RPMI7951 (cell line): ENCODE measurements at regions not wholly inside any gene's neighbourhood (a gene's known extent, or its start where the extent isn't known, plus 50 kb on each side); places are given as distances from the start of the nearest gene placed in this dataset.
A peak's percentile ranks its signal among the peaks of the same experiment; 100 is the strongest.

ENCODE experiments used
- DNase-seq: peaks from one replicate; pipeline ENCODE4 v3.0.0-alpha.2; 2012; ENCODE audit warnings: low read depth

DNA sequence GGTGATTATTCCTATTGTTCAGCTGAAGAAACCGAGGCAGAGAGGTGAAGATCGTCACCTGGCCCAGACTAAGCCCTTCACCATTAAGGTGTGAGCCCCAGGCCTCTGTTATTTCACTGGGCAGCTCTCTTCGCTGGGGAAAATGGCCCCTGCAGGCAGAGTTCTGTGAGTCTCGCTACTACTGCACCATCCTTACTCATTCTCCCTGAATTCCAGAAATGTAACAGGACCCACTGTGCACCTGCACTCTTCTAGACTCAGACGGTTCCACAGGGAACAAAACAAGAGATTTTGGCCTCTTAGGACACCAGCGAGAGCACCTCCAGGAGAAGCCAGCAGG lies 147.7 kb upstream of the GLI2 start:
- DNase-seq, result no peak

DNA sequence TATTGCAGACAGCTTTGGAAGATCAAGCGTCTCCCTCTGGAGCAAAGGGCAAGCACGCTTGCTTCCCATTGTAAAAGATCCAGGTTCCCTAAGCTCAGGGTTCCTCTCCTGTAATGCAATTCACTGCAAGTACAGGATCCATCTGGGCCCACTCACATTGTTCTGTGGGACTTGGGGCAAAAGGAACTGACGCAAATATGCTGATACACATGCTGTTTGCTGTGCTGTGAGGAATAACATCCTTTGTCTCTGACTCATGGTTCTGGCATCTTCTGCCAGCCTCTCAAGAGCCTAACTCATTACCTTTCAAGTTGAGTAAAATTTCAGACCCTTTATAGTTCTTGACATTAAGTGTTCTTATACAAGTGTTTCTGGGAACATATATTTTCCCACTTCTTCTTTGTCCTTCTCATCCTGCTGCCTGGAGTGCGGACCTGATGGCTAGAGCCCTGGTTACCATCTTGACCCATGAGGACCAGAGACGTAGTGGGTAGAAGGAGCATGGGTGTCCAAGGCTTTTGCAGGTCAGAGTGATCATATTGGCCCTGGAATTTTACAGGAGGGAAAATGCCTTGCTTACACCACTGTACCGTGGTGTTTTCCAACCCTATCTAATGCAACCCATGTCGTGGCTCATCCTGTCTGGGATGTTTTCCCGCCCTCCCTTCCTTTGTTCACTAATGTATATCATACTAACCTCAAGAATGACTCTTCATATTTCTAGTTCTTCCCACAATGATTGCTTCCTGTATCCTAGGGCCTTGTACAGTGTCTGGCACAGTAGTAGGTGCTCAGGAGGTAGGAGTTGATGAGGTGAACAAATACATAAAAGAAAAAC lies 145.7 kb upstream of the GLI2 start:
- peak; percentile 90 for DNase-seq

DNA sequence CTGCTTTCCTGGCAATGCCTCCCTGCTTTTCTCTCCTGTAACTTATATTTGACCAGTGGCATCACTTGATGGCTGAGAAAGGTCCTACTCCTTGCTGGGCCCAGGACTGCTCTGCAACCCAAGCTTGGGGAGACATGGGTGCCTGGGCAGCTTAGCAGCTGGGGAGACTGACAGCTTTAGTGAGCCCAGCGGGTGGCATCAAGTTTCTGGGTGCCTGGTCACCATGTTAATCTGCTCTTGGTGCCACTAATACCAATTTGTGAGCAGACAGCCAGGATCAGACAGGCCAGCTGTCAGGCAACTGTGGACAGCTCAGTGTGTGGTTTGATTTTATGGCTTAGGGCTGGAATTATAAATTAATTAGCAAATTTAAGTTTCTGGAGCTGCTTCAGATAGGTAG lies 144.8 kb upstream of the GLI2 start:
- DNase-seq, result no peak

DNA sequence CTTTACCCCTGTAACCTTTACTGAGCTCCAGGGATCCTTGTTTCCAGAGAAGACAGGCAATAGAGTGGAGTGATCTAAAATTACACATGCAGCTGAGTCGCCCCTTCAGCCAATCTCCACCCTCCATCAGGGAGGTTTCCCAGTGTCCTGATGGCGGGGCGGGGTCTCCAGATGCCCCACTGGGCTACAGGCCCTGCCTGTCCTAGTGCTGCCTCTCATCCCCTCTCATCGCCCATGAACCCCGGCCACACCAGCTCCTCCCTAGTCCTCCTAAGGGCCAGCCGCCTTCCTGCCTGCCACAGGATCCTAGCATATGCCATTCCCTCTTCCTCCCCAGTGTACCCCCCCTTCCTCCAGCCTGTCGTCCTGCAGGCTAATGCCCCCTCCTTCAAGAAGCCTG lies 144.1 kb upstream of the GLI2 start:
- DNase-seq, result no peak

DNA sequence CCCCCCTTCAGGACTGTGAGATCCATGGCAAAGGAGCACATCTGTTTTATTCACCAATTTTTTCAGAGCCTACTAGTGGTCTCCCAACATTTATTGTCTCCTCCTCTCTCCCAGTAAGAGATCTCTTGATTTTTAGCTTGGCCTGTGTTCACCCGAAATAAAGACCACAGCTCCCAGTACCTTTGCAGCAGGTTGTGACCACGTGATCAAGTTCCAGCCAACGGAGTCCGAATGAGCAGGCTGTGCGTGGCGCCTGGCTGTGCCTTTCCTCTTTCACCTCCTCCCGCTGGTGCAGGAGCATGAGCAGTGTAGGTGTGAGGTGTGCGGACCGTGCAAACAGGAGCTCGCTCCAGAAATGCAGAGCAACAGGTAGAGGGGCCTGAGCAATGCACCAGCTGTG lies 143.6 kb upstream of the GLI2 start:
- no peak for DNase-seq

DNA sequence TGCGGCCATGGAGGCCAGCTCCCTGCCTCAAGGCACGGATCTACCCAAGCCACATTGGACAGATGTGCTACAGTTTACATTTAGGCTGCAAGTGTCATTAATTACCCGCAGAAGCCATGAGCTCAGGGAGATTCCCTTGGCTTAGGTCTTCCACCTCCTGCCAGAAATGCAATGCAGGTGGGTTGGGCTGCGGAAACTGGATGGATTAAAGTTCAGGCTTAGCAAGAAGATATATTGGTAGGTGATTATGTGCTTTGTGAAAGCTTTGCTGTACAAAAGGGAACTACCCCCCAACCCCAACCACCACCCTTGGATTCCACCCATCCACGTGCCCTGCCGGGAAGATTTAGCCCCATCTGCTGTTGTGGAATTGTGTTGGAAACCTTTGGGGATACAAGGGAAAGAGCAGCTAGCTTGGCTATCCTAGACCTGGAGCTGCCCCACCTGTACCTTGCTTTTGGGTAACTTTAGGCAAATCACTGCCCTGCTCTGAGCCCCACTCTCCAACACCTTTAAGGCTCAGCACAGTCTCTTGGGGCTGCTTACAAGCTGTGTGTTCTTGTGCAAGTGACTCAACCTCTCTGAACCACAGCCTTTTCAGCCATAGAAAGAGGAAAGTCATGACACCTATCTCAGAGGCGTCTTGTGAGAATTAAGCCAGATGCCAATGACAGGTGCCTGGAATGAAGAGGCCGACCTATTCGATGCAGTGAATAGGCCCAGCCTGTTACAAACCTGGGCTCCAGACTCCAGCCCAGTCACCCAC lies 141.6 kb upstream of the GLI2 start:
- DNase-seq, result no peak

DNA sequence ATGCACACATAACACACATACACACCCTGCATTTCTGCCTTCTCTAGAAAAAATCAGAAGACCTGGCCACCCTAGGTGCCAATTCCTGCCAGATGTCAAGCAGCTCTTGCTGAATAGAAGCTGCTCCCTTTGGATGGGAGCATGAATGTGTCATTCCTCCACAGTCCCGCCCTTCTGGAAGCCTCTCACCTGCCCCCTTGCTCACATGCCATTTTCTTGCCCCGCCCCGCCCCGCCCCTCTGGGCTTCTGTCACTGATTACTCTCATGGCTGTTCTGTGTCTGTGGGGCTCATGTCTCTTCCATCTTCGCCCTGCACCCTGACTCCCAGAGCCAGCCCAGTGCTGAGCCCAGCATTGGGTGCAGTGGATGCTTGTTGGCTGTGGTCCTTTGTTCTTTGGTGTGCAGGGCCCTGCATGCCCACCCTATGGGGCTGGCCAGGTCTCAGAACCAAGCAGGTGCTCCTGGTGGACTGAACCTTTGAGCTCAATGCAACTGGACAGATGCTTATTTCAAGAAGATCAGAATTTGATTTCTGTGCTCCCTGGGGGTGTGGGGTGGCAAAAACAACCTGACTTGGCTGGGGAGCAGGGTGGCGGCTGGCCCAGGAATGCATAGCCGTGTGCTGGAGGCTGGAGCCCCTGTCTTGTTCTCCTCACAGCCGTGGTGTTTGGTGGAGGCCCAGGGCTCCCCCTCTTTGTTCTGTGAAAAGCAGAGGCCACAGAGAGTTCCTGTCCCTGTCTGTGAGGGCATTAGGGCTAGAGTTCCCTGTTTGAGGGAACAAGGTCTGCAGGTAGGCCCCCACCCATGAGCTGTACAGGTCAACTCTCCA lies 140.6 kb upstream of the GLI2 start:
- no peak for DNase-seq

DNA sequence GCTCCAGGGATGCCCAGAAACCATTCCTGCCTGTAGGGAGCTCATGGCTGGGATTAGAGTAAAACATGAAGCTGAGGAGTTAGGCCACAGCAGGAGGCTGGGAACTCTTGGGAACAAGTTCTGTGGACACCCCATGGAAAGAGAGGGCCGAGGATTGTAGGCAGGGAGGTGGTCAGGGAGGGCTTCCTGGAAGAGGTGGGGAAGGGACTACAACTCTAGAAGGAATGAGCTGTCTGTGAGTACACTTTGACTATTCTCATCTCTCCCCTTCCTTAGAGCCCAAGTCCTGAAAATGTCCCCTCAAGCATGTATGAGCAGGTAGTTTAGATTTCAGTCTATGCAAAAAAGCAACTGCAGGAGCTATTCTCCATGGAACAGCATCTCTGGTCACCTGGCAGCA lies 139.9 kb upstream of the GLI2 start:
- no peak for DNase-seq

DNA sequence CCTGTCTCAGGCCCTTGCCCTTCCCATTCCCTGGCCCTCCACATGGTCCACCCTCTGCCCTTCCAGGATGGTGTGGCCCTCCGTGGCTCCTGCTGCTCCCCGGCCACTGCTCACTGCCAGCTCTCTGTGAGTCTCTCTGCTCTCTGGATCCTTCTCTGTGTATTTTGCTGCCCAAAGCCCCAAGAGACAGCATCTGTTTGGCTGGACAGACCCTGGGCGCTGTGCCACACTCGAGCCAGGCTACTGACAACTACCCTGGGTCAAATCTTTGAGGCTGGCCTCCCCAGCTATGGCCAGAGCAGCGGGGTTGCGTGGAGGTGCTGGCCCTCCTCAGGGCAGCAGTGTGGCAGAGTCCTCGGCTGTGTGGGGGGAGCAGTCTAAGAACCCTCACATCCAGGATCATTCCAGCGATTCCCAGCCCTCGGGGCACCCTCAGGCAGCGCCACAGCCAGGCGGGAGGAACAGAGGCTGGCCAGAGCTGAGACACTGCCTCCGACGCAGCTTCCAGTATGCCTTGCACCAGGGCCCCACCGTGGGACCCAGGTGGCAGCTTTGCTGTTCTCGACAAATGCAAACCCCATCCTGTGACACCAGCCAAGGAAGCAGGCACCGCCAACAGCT lies 139.4 kb upstream of the GLI2 start:
- peak; percentile 17 for DNase-seq

DNA sequence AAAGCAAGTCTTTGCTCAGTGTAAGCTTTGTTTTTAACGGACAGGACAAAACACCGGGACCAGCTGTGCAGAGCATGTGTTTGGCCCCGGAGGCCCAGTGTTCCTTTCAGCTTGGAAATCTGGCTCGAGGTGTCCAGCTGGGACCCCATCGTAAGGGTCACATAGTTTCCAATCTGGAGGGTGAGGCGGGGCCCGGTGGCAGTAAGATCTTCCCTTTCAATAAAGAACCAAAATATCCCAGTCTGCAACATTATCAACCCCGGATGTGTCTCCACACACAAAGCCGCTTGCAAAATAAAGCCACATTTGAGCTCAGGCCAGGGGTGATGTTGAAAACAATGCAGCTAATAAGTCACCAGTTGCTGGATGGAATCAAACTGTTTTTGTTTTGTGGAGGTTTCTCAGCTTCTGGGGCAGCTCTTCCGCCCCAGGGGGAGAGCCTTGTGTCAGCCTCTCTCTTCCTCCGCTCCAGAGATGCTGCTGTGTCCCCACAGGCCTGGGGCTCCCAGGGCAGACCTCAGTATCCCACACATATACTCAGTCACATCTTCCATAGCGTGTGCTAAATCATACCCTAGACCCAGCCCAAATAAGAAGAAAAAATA lies 138.6 kb upstream of the GLI2 start:
- DNase-seq, result peak; percentile 77

DNA sequence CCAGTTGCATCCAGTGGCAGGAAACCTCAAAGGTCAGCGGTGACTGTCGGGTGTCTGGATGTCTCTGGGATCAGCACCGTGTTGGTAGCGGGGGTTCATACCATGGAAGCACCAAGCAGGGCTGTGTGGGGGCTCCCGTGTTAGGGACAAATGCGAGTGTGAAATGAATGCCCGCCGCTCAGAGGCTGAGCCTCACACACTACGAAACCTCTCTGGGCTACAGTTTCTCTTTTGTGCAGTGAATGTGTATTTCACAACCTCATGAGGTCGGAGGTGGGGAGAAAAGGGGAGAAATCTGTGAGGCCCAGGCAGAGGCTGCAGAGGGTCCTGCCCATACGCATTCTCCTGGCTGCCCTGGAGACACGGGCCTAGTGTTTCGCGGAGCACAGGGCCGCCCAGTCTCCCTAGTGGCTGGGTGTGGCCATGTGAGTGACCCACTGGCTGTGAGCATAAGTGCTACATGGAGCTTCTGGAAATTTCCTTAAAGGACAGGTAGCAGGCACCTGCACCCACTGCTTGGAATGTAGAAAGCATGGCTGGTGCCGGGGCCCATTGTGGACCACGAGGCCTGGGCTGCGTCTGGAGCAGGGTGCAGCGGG lies 138.0 kb upstream of the GLI2 start:
- DNase-seq, result no peak

DNA sequence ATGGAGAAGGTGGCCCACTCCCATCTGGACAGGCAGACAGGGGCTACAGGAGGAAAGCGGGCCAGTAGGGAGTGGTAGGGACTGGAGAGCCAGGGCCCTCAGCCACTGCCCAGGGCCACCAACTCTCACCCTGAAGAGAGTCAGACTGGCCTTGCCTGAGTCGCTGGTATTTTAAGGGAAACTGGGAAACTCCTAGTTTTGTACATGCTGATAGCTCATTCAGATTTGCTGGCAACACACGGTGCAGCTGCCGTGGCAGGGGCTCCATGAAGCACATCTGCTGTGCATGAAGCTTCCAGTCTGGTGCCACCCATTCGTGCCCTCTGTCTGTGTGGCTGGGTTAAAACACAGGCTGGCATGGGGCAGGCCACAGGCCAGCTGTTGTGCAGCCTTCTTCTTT lies 137.3 kb upstream of the GLI2 start:
- no peak for DNase-seq

DNA sequence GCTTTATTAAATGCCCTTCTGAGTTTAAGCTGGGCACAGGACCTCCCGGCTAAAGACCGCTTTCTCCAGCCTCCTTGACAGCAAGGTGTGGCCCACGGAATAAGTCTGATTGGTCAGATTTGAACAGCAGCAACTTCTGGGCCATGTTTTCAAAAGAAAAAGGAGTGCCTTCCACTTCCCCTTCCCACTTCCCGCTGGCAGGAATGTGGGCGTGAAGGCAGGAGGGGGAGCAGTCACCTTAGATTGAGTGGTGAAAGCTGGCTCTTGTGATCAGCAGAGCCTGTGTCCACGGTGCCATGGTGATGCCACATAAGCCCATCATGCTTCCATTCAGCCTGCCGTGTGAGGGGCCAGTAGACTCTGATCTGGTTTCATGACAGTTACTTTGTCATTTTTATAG lies 136.6 kb upstream of the GLI2 start:
- DNase-seq, result no peak

DNA sequence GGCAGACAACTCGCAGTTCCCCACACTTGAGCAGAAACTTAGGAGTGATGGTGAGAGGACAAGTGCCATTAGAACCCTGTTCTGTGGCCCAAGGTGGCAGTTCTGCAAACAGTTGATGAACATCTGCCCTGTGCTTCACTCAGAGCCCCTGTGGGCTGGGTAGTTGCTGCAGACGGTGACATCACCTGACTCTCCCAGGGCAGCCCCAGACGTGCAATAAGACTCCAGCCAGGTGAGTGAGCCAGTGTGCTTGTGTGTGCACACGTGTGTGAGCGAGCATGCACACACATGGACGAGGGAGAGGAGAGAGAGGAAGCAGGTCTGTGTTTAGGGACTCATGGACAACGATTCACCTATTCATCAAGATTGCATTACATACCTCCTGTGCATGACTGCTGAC lies 136.0 kb upstream of the GLI2 start:
- no peak for DNase-seq

DNA sequence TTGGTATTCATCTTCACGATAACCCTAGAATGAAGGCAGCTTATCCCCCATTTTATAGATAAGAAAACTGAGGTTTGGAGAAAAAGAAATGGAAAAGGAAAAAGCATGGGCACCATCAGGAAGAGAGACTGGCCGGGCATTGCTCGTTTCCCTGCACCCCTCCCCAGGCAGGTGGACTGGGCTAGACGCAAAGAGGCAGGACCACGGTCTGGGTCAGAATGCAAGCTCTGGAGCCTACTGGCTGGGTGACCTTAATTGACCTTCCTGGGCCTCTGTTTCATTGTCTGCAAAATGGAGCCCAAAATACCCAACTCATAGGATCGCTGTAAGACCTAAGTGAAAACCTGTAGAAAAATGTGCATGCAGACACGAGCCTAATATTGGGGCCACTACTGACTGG lies 135.3 kb upstream of the GLI2 start:
- DNase-seq, result no peak

DNA sequence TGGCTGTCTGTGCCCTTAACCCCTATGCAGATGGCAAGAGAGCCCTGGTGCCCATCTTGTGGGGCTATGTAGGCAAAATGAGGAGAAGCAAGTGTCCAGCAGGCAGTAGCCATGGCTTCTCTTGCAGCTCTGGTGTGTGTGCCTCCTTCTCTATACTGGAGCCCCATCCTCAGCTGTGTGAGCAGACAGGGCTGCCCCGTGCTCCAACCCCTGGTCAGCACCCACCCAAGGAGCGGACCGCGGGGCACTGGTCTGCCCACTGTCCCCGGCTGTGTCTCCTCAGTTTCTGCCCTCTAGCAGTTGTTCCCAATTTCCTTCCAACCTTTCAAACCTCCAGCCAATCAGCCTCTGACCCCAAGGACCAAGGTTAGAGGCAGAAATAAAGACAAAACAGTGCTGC lies 134.9 kb upstream of the GLI2 start:
- DNase-seq, result no peak

DNA sequence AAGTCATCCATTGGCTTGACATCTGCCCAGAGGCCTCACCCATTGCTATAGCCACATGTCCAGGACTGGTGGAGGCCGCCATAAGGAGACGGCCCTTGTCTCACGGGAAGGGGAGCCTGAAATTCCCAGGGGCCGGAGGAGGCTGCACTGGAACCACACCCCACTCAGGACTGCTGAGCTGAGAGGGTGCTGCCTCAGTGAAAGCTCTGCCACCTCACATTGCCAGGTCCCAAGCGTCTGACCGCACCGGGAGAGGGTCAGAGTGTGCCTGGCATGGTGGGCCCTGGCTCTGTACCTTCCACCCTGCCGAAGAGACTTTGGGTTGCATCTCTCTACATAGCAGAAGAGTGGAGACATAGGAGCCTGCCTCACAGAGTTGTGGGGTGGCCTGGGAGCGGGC lies 134.1 kb upstream of the GLI2 start:
- no peak for DNase-seq

DNA sequence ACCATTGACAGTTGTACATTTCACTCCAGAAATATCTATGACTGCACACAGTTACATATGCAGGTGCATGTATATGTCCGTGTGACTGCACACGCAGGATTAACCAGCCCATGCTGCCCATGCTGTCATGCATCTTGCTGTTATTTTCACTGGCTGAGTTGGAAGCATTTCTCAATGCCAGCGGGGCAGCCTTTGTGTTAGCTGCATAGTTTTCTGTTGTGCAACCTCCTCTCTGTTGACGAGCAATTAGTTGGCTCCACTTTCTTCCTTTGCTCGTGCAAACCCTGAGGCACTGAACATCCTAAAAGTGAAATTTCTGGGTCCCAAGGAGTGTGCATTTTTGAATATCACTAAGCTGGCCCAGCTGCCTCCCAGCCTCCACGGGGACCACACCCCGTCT lies 133.4 kb upstream of the GLI2 start:
- no peak for DNase-seq

DNA sequence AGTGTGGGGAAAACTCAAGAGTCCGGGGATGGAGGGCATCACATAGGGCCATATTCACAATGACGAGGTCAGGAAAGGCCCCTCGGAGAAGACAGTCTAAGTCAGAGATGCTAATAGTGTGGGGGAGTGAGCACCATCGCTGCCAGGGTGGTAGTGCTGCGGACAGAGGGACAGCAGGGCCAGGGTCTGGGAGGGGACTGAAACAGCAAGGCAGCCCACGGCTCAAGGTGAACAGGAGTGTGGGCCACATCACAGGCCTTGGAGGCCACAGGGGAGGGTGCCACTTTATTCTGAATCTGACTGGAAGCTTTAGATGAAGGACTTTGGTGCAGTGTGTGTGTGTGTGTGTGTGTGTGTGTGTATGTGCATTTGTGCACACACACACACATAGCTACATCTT lies 130.9 kb upstream of the GLI2 start:
- DNase-seq, result no peak

DNA sequence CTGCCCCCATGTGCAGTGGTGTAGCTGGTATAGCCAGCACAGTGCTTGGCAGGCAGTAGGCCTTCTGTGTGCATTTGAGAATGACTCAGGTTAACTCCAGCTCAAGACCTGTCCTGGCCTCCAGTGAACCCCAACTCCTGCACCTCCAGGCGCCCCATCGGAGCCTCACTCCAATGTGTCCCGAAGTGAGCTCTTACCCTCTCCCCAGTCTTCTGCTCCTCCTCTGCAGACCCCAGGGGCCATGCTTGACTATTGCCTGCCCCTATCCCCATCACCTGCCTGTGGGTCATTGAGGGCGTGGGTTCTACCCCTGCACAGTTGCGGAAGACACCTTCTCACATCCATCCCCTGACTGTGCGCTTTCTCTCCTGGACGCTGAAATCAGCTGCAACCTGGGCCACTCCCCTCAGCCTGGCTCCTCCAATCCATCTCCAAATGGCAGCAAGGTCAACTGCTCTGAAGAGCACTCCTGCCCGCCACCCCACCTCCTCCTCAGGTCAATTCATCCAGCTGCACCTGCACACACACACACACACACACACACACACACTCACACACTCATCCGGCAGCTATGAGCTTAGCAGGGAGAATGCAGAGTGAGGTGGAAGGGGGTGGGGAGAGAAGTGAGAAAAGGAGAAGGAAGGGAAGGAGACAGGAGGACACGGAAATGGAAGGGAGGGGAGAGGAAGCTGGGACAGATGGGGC lies 130.3 kb upstream of the GLI2 start:
- DNase-seq, result no peak

DNA sequence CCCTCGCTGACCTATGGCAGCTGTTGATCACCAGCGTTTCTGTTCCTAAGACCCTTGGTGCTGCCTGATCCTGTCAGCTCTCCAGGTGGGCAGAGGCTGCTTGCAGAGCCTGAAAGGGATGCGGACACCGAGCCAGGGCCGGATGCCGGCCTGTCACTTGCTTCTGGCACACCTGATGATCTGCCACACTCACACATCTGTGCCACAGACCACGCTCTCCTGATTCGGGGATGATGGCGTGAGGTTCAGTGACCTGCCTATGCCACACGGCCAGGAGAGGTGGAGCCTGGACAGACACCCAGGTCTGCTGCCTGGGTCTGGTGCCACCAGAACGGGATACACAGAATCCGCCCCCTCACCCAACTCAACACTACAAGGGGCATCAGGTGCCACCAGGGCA lies 129.4 kb upstream of the GLI2 start:
- no peak for DNase-seq
